ENCODE measurements at regions not wholly inside any gene's neighbourhood (a gene's known extent, or its start where the extent isn't known, plus 50 kb on each side); places are given as distances from the start of the nearest gene placed in this dataset.

- H3K4me3 ChIP-seq (ENCODE audit: low read length) = no peak overlapping the region
- DNase-seq (ENCODE audit: low read depth, low spot score) = no peak
These were observed 583.5 kb upstream of the FAT3 start for GRCh38 chr11:91641153-91641552.

- no peak for DNase-seq (ENCODE audit: low read depth, low spot score)
- H3K4me3 ChIP-seq (ENCODE audit: low read length) = no peak overlapping the region
These were observed 585.3 kb upstream of the FAT3 start for GRCh38 chr11:91639359-91639758.

- no peak for DNase-seq (ENCODE audit: low read depth, low spot score)
- no peak overlapping the region for H3K4me3 ChIP-seq (ENCODE audit: low read length)
These were observed 593.5 kb upstream of the FAT3 start for GRCh38 chr11:91630916-91631673.

GRCh38 chr11:91625495-91625894 is 599.1 kb upstream of the FAT3 start:
- no peak overlapping the region for H3K4me3 ChIP-seq (ENCODE audit: low read length)
- no peak for DNase-seq (ENCODE audit: low read depth, low spot score)

- DNase-seq (ENCODE audit: low read depth, low spot score) = no peak
- H3K4me3 ChIP-seq (ENCODE audit: low read length) = no peak overlapping the region
These were observed 600.6 kb upstream of the FAT3 start for GRCh38 chr11:91624021-91624420.

GRCh38 chr11:91608677-91609076 is 615.9 kb upstream of the FAT3 start:
- no peak overlapping the region for H3K4me3 ChIP-seq (ENCODE audit: low read length)
- no peak for DNase-seq (ENCODE audit: low read depth, low spot score)

GRCh38 chr11:91596111-91596510 is 628.5 kb upstream of the FAT3 start:
- DNase-seq (ENCODE audit: low read depth, low spot score) = no peak
- no peak overlapping the region for H3K4me3 ChIP-seq (ENCODE audit: low read length)

- no peak for DNase-seq (ENCODE audit: low read depth, low spot score)
- no peak overlapping the region for H3K4me3 ChIP-seq (ENCODE audit: low read length)
These were observed 633.6 kb upstream of the FAT3 start for GRCh38 chr11:91591021-91591420.

GRCh38 chr11:91587131-91587530 is 637.5 kb upstream of the FAT3 start:
- no peak overlapping the region for H3K4me3 ChIP-seq (ENCODE audit: low read length)
- DNase-seq (ENCODE audit: low read depth, low spot score) = no peak

GRCh38 chr11:91585035-91585801 is 639.4 kb upstream of the FAT3 start:
- no peak for DNase-seq (ENCODE audit: low read depth, low spot score)

GRCh38 chr11:91563176-91563575 is 661.4 kb upstream of the FAT3 start:
- H3K4me3 ChIP-seq (ENCODE audit: low read length) = no peak overlapping the region
- DNase-seq (ENCODE audit: low read depth, low spot score) = no peak

More at GRCh38 chr11:91585035-91585801, 639.4 kb upstream of the FAT3 start:
- no peak overlapping the region for H3K4me3 ChIP-seq (ENCODE audit: low read length)

GRCh38 chr11:91560434-91560833 is 664.2 kb upstream of the FAT3 start:
- no peak overlapping the region for H3K4me3 ChIP-seq (ENCODE audit: low read length)
- DNase-seq (ENCODE audit: low read depth, low spot score) = no peak

GRCh38 chr11:91538065-91538464 is 686.6 kb upstream of the FAT3 start:
- H3K4me3 ChIP-seq (ENCODE audit: low read length) = no peak overlapping the region
- no peak for DNase-seq (ENCODE audit: low read depth, low spot score)

GRCh38 chr11:91536366-91536765 is 688.3 kb upstream of the FAT3 start:
- DNase-seq (ENCODE audit: low read depth, low spot score) = no peak
- H3K4me3 ChIP-seq (ENCODE audit: low read length) = no peak overlapping the region

- no peak overlapping the region for H3K4me3 ChIP-seq (ENCODE audit: low read length)
- DNase-seq (ENCODE audit: low read depth, low spot score) = no peak
These were observed 695.7 kb upstream of the FAT3 start for GRCh38 chr11:91528965-91529364.

- no peak overlapping the region for H3K4me3 ChIP-seq (ENCODE audit: low read length)
- peak; percentile 1 for DNase-seq (ENCODE audit: low read depth, low spot score)
These were observed 697.1 kb upstream of the FAT3 start for GRCh38 chr11:91527380-91528030.

GRCh38 chr11:91513734-91514133 is 710.9 kb upstream of the FAT3 start:
- no peak overlapping the region for H3K4me3 ChIP-seq (ENCODE audit: low read length)
- no peak for DNase-seq (ENCODE audit: low read depth, low spot score)

GRCh38 chr11:91497847-91498246 is 726.8 kb upstream of the FAT3 start:
- no peak for DNase-seq (ENCODE audit: low read depth, low spot score)
- no peak overlapping the region for H3K4me3 ChIP-seq (ENCODE audit: low read length)

- no peak for DNase-seq (ENCODE audit: low read depth, low spot score)
- no peak overlapping the region for H3K4me3 ChIP-seq (ENCODE audit: low read length)
These were observed 728.8 kb upstream of the FAT3 start for GRCh38 chr11:91495837-91496236.

- DNase-seq (ENCODE audit: low read depth, low spot score) = no peak
- H3K4me3 ChIP-seq (ENCODE audit: low read length) = no peak overlapping the region
These were observed 734.6 kb upstream of the FAT3 start for GRCh38 chr11:91489989-91490388.
